Amniotic stem cell (primary cell): ENCODE measurements at regions not wholly inside any gene's neighbourhood (a gene's known extent, or its start where the extent isn't known, plus 50 kb on each side); places are given as distances from the start of the nearest gene placed in this dataset.
"Not testable (repeated sequence)": the region's sequence is repeated elsewhere in the genome, so short reads cannot be mapped to it uniquely, and the experiment has no call there.

Experiments used
- DNase-seq: peaks from one replicate; lab custom pipeline; 2025; lab: John Stamatoyannopoulos, UW

- not testable (repeated sequence) for DNase-seq
Measured at GRCh38 chr2:95765925-95766910, 174.4 kb downstream of the TRIM43 start.

- DNase-seq: not testable (repeated sequence)
Measured at GRCh38 chr2:95767531-95767930, 175.7 kb downstream of the TRIM43 start.

GRCh38 chr2:95767950-95768349, 176.1 kb downstream of the TRIM43 start:
- DNase-seq: not testable (repeated sequence)

DNA sequence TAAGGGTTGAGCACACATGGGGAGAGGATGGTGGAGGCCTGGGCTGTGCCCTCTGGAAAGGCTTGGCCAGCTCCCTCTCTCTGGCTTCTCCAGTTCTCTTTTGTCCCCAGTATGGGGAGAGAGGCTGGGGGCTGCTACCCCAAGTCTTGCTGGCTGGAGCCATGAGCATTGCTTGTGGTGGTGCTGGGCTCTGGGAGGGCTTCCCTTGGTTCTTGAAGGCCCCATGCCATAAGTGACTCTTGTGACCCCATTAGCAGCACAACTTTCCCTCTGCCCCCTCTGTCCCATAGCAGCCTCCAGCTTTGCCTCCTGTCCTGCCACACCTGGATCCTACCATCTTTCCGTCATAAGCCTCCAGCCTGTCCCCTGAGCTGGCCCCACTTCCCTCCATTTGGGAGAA, 177.5 kb downstream of the TRIM43 start:
- not testable (repeated sequence) for DNase-seq

- DNase-seq: not testable (repeated sequence)
Measured at GRCh38 chr2:95770726-95771125, 178.9 kb downstream of the TRIM43 start.

DNA sequence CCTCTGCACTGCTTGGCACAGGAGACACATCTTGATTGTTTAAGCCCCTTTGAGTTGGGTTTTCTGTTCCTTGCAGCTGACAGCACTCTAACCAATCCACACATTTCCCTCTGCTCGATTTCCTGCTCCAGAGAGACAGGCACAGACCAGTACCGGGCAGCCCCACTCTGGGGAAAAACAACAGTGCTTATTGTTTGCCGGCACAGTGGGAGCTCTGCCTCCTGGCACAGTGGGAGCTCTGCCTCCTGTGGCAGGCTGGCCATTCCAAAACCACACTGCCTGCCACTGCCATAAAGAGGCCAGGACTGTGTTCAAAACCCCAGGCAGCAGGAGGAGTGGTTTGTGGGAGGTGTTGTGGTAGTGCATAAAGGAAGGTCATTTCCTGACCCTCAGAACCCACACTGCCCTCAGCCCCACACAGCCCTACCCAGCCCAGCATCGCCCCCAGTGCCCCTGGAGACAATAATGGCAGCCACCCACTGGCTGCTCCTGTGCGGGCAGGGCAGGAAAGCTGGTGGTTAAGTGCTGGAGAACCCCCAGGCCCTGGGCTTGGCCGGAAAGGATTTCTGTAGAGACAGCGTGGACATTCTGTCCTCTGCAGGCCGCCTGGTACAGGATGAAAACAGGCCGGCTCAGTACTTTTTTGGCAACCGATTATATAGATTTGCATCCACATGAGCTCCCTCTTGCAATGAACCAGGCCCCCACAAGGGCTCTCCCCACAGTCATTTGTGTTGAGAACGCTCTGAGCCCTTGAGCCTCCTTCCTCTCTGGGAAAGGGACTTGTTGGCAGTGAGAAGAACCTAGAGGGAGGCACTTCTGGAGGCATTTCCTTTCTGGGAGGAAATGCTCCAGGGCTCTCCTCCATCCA, 182.8 kb downstream of the TRIM43 start:
- DNase-seq: not testable (repeated sequence)

- not testable (repeated sequence) for DNase-seq
Measured at GRCh38 chr2:95775193-95775531, 183.4 kb downstream of the TRIM43 start.
